Natural killer cell treated with Interleukin-12 subunit alpha and Interleukin-12 subunit beta and Interleukin-15 and Interleukin-18, amount 100 ng/mL, for 72 hours (primary cell): ENCODE measurements at regions not wholly inside any gene's neighbourhood (a gene's known extent, or its start where the extent isn't known, plus 50 kb on each side); places are given as distances from the start of the nearest gene placed in this dataset.

Experiments
- ATAC-seq, 2 donors: fragments of 150-1000 bp; cut with Tn5 transposase in 1 of 2; sonication (Bioruptor Pico), chemical (Tn5 transposase) in 1 of 2; 2 replicates each; pipeline ENCODE4 v1.10.0; 2021
- DNase-seq: peaks from one replicate; pipeline ENCODE4 v3.0.0; 2022; ENCODE audit warnings: low spot score
- H3K27ac Mint-ChIP-seq, 2 donors: 1 replicate in 1 of 2; 2 replicates in 1 of 2; pipeline ENCODE4 v1.8.0; 2022; ENCODE audit warnings: mixed read lengths in 2 of 2, mild to moderate bottlenecking in 1 of 2, moderate library complexity in 1 of 2
- H3K27me3 Mint-ChIP-seq, 2 donors: 1 replicate in 1 of 2; 2 replicates in 1 of 2; pipeline ENCODE4 v1.8.0; 2022; ENCODE audit warnings: mixed read lengths in 2 of 2
- H3K36me3 Mint-ChIP-seq: one replicate; pipeline ENCODE4 v1.8.0; 2022; ENCODE audit warnings: mixed read lengths
- H3K4me1 Mint-ChIP-seq, 2 donors: 1 replicate in 1 of 2; 2 replicates in 1 of 2; pipeline ENCODE4 v1.8.0; 2022; ENCODE audit warnings: low read depth in 2 of 2, mixed read lengths in 2 of 2, mild to moderate bottlenecking in 1 of 2
- H3K4me3 Mint-ChIP-seq: one replicate; pipeline ENCODE4 v1.8.0; 2022; ENCODE audit warnings: mixed read lengths
- H3K9me3 Mint-ChIP-seq: 2 replicates; pipeline ENCODE4 v1.8.0; 2022; ENCODE audit warnings: mixed read lengths

DNA sequence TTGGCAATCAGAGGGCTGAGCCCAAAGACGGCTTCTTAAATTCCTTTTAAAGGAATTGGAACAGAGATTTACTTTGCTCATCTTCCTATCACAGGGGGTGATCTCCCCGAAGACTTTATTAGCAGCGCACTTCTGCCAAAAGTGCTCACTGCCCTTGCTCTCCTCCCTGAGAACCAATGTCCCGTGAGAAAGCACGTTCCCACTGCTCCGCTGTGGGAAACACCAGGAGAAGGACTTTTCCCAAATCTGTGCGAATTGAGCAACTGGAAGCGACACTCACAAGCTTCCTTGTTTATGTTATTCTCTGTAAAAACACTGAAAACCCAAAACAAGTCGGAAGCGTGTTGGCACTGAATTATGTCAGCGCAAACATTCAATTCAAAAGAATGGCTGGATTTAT, 670.8 kb upstream of the NR2F2 start:
- Mint-ChIP-seq H3K27ac (no peak overlapping the region), H3K36me3 (no peaks in the 10 kb centered on the region), H3K4me3 (no peak overlapping the region), H3K4me1 (no peaks in the 10 kb centered on the region), H3K9me3 (no peaks in the 10 kb centered on the region), H3K27me3 (peaks cover 30 to 31% of the 10 kb centered on the region in 2 donors)
- no peak for ATAC-seq
- no peak for DNase-seq

DNA sequence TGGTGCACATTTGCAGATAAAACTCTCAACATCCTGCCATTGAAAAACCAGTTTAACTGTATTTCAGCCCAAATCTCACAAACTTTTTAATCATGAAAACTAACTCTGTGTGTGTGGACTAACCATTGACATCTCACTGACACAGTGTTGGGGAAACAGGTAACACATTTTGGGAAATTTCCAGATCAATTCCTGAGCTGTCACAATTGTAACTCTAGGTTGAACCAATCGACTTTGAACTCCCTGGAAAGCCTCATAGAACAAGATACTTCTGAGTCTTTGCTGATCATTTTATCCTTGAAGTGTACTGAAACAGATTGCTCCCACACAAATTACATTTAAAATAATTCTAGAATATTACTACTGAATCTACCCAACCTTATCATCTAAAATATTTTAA, 667.9 kb upstream of the NR2F2 start:
- H3K9me3 Mint-ChIP-seq: no peaks in the 10 kb centered on the region
- no peaks in the 10 kb centered on the region for H3K36me3 Mint-ChIP-seq
- no peak for DNase-seq
- ATAC-seq: no peak
- no peak overlapping the region for H3K4me3 Mint-ChIP-seq
- H3K27ac Mint-ChIP-seq: no peak overlapping the region
- H3K4me1 Mint-ChIP-seq: no peaks in the 10 kb centered on the region
- H3K27me3 Mint-ChIP-seq: peaks cover 31% of the 10 kb centered on the region in 2 donors

DNA sequence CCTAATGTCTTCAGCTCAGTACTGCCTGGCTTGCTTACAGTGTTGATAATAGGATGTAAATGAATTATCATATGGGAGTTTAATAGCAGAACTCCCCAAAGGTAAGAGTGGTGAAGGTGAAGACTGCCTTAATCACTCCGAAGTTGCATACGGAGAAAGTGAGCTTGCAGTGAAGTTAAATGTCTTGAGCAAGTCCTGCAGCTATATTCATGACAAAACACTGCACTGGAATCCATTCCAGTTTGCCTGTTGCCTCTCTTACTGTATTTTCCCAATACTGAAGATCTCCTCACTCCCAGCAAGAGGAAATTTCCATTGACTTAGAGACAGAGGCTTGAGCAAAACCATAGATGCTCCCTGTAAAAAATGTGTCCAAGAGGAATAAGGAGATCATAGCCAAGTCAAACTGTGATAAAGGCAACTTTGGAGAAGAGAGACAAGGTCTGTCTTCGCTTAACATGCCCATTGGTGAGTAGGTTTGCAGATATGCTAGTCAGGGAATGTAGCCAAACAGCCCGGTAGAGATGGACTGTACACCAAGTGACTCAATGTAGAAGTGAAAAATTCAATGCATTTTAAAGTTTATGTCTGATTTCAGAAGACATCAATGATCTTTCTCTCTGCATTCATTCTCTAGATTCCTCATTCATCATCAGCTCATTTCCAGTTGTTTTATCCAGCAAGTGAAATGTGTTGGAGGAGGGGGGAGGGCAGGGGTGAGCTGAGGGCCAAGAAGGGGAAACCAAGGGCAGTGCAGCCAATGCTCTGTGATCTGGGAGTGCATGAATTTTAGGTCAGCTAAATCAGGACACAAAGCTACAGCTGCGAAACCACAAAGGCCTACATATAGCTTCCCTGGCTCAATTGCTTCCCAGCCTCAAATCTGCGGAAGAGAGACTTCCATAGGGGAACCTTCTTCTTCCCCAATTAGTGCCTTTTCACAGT, 667.1 kb upstream of the NR2F2 start:
- no peak for ATAC-seq
- no peak overlapping the region for H3K4me3 Mint-ChIP-seq

DNA sequence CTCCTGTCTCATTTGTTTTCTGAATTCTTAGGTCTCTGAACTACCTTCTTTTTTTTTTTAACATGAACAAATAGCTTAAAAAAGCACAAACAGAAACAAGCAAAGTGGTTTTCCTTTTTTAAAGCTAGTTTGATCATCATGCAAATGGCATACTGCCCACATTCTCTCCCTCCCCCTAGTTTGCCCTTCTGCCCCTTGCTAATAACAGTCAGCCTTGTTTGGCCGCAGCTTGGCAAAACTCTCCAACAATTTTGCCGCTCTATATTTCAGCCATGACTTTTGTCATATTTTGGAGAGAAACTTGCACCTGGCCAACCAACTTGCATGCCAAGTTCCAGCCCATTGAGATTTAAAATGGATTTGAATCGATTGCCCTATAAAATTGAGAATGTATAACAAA, 666.0 kb upstream of the NR2F2 start:
- Mint-ChIP-seq H3K36me3 (no peaks in the 10 kb centered on the region), H3K27ac (no peak overlapping the region), H3K4me1 (peaks cover 7 to 10% of the 10 kb centered on the region in 2 donors), H3K4me3 (no peak overlapping the region), H3K27me3 (peaks cover 20 to 35% of the 10 kb centered on the region in 2 donors), H3K9me3 (no peaks in the 10 kb centered on the region)
- DNase-seq (no peak), ATAC-seq (no peak)

More for the DNA sequence above, 667.1 kb upstream of the NR2F2 start:
- no peaks in the 10 kb centered on the region for H3K9me3 Mint-ChIP-seq
- H3K27ac Mint-ChIP-seq: no peak overlapping the region
- peaks cover 28 to 38% of the 10 kb centered on the region in 2 donors for H3K27me3 Mint-ChIP-seq
- no peaks in the 10 kb centered on the region for H3K36me3 Mint-ChIP-seq
- H3K4me1 Mint-ChIP-seq: no peaks in the 10 kb centered on the region
- no peak for DNase-seq

DNA sequence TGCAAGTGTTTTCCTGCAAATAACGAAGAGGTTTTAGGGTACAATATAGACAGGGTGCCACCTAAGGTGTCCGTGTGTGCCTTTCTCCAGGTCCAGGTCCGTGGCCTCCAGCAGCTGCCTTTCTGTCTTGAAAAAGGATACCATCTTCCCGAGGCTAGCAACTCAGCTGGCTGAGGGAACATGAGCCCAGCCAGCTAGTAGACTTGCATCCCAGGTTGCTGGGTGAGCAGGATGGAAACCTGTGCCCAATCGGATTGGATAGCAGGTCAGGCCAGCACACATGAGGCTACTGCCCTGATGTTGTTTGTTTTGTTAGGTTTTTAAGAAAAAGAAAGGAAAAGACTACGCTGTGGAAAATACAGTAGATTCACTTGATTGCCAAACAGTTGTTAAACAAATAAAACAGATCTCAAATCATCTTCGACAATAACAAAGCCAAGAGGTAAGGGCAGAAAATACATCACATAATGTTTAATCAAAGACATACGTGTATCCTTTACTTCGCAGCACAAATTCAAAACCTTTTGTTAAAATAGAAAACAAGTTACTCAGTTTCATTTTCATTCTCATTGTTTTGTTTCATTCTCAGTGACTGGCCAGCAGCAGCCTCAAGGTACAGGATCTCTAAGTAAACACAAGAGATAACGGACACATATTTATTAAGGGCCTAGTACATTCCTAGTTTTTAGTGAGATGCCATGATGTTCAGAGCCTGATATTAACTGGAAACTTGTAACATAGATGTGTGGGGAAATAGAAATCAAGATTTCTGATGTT, 661.2 kb upstream of the NR2F2 start:
- peak overlapping the region; percentile 68 for H3K4me3 Mint-ChIP-seq
- DNase-seq (no peak), ATAC-seq (peak in 1 of 2 donors; percentile 43)
- H3K4me1 Mint-ChIP-seq: peaks cover 9 to 17% of the 10 kb centered on the region in 2 donors
- no peaks in the 10 kb centered on the region for H3K9me3 Mint-ChIP-seq
- H3K27me3 Mint-ChIP-seq: peaks cover 7 to 33% of the 10 kb centered on the region in 2 donors
- H3K27ac Mint-ChIP-seq: peak overlapping the region; percentile 37 to 67
- peaks cover 4% of the 10 kb centered on the region for H3K36me3 Mint-ChIP-seq

DNA sequence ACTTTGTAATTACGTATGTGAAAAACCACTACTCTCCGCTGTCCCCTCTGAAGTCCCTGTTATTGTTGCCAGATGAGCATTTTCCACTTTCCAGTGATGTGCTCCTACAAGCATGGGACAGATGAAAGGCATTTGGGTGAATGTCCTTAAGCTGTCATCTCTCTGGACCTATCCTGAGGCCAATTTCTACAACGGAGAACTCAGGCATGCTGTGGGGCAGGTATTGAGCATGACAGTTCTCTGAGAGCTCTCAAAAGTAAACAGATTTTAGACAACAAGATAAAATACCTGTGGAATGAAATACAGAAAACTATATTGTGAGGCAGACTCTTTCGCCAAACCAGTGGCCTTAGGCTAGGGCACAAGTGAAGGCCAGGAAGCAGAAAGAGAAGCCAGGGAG, 656.5 kb upstream of the NR2F2 start:
- H3K9me3 Mint-ChIP-seq: no peaks in the 10 kb centered on the region
- H3K4me1 Mint-ChIP-seq: peaks cover 6 to 12% of the 10 kb centered on the region in 2 donors
- H3K27ac Mint-ChIP-seq: no peak overlapping the region
- no peak for ATAC-seq
- peaks cover 18 to 30% of the 10 kb centered on the region in 2 donors for H3K27me3 Mint-ChIP-seq
- H3K4me3 Mint-ChIP-seq: no peak overlapping the region
- DNase-seq: no peak
- H3K36me3 Mint-ChIP-seq: peaks cover 4% of the 10 kb centered on the region

DNA sequence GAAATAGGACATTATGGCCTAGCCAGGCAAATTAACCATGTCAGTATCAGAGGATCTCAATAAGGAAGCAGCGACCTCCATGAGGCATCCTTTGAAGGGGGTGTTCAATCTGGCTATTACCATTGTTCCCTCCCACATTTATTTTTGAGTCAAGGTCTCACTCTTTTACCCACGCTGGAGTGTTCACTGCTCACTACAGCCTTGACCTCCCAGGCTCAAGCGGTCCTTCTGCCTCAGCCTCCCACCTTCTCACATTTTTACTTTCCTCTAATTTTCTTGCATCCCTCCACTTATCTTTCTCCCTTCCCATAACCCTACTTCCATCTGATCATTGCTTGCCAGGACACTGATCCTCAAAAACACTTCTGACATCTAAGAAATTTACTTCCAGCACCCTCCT, 654.0 kb upstream of the NR2F2 start:
- Mint-ChIP-seq H3K4me3 (no peak overlapping the region), H3K36me3 (no peaks in the 10 kb centered on the region), H3K9me3 (no peaks in the 10 kb centered on the region), H3K27ac (no peak overlapping the region), H3K4me1 (no peaks in the 10 kb centered on the region), H3K27me3 (peaks cover 18 to 29% of the 10 kb centered on the region in 2 donors)
- DNase-seq (no peak), ATAC-seq (no peak)

DNA sequence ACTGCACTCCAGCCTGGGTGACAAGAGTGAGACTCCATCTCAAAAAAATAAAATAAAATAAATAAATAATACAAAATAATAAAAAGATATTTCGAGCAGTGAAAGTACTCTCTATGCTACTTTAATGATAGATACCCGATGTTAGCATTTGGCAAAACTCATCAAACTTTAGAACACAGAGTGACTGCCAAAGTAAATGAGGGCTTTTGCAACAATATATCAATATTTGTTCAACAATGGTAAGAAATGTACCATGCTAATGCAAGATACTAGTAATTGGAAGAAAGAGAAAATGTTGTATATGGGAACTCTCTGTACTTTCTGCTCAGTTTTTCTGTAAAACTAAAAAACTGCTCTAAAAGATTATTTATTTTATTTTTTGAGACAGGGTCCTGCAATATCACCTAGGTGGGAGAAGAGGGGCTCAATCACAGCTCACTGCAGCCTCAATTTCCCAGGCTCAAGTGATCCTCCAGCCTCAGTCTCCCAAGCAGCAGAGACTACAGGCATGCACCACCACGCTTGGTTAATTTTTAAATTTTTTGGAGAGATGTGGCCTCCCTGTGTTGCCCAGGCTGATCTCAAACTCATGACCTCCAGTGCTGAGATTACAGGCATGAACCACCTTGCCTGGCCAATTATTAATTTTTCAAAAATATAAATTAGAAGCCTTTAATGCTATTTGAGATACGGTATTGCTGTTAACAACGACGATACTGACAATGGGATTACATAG, 650.5 kb upstream of the NR2F2 start:
- Mint-ChIP-seq H3K4me1 (peaks cover 0 to 4% of the 10 kb centered on the region in 2 donors), H3K27ac (no peak overlapping the region), H3K9me3 (no peaks in the 10 kb centered on the region), H3K27me3 (peaks cover 20 to 34% of the 10 kb centered on the region in 2 donors), H3K36me3 (peaks cover 6% of the 10 kb centered on the region), H3K4me3 (no peak overlapping the region)
- ATAC-seq: no peak
- DNase-seq: no peak

DNA sequence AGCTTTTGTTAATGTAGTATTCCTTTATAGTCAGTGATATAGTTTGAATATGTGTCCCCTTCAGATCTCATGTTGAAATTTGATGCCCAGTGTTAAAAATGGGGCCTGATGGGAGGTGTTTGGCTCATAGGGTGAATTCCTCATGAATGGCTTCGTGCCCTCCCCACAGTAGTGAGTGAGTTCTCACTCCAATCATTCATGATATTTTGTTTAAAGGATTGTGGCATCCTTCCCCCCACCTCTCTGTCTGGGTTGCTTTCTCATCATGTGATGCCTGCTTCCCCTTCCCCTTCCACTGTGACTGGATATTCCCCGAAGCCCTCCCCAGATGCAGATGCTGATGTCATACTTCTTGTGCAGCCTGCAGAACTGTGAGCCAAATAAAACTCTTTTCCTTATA, 649.8 kb upstream of the NR2F2 start:
- no peak overlapping the region for H3K27ac Mint-ChIP-seq
- ATAC-seq: no peak
- H3K4me1 Mint-ChIP-seq: peaks cover 0 to 4% of the 10 kb centered on the region in 2 donors
- no peak for DNase-seq
- H3K27me3 Mint-ChIP-seq: peaks cover 14 to 28% of the 10 kb centered on the region in 2 donors
- peaks cover 6% of the 10 kb centered on the region for H3K36me3 Mint-ChIP-seq
- H3K4me3 Mint-ChIP-seq: no peak overlapping the region
- no peaks in the 10 kb centered on the region for H3K9me3 Mint-ChIP-seq

DNA sequence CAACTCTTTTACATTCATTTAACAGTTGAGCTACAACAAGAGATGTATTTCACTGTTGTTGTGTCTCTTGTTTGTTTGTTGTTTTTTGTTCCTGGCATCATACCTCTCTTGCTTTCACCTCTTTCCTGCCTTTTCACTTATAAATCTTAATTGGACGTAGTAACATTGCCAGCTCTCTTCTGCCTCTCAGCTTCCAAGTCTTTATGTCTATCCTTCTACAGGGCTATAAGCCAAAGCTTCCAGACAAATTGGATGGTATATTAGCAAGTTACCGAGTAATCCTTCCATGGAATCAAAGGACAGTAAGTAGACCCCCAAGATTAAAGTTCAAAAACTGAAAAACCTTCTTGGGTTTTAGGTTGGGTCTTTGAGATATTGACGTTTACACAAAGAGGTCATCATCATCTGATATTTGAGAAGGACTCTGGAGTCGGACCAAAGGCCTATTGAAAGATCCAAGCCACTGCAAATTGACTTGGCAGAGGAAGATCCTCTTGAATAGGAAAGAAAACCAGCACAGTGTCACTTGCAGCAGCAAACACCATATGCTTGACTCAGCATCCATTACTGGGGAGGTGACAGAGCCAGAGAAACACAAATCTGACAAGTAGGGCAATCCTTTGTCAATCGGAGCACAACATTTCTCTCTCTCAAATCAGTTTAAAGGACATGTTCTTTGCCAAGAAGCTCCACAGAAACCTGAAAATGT, 648.5 kb upstream of the NR2F2 start:
- Mint-ChIP-seq H3K4me1 (peaks cover 0 to 4% of the 10 kb centered on the region in 2 donors), H3K27me3 (peaks cover 12 to 21% of the 10 kb centered on the region in 2 donors), H3K9me3 (no peaks in the 10 kb centered on the region), H3K4me3 (no peak overlapping the region), H3K36me3 (peaks cover 6% of the 10 kb centered on the region), H3K27ac (no peak overlapping the region)
- DNase-seq (no peak), ATAC-seq (no peak)

DNA sequence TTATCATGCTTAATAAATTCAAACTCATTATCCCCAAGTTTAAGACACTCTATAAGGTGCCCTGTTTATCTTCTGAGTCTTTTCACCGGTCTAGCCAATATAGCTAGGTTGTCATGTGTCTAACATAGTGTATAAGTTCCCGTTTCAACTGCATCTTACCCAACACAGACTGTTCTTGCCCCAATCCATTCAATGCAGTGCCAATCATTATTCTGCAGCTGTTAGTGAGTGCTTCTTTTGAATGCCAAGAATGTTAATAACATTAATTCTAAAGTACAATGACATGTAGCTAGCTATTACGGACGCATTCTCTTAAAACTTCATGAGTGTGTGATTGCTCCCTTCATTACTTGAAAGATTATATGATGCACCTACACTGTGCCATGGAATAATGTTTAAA, 646.4 kb upstream of the NR2F2 start:
- Mint-ChIP-seq H3K9me3 (no peaks in the 10 kb centered on the region), H3K27ac (no peak overlapping the region), H3K4me3 (no peak overlapping the region), H3K4me1 (peaks cover 0 to 4% of the 10 kb centered on the region in 2 donors), H3K27me3 (peaks cover 12 to 24% of the 10 kb centered on the region in 2 donors), H3K36me3 (peaks cover 6% of the 10 kb centered on the region)
- ATAC-seq (no peak), DNase-seq (no peak)

DNA sequence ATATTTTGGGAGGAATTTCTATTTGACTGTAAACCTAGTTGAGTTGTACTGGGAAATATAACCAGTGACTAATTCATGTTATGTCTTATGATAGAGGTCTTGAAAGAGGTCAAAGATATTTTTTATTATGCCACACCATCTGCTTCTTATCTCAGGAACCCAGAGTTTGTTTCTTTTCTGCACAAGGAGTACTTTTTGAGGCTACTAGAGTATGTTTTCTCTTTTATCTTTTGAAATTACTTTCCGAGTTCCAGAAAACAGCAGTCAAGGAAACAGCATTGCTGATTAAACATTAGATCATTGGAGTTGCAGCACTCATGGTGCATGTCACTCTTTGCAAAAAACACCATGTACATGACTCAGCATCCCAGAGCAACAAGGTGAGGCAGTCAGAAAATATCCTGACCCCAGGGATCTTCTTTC, 645.8 kb upstream of the NR2F2 start:
- ATAC-seq (no peak), DNase-seq (no peak)
- Mint-ChIP-seq H3K9me3 (peaks cover 3% of the 10 kb centered on the region), H3K4me3 (no peak overlapping the region), H3K27me3 (peaks cover 12 to 28% of the 10 kb centered on the region in 2 donors), H3K4me1 (peaks cover 0 to 4% of the 10 kb centered on the region in 2 donors), H3K27ac (no peak overlapping the region), H3K36me3 (peaks cover 6% of the 10 kb centered on the region)

DNA sequence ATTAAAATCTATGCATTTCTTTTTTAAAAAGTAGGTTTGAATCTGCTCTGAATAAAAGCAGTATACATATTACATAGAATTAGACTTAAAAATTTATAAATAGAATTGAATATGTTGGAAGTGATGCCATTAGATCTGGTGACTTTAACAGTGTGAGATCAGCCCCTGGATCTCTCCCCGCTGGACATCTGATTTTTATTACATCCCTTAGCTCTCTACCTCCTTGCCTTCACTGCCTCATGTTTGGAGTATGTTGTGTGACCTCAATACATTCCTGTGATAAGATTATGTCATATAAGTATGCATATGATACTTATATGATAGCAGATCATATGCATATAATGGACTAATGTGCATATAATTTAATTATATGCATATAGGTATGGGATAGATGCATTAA, 643.4 kb upstream of the NR2F2 start:
- Mint-ChIP-seq H3K27ac (no peak overlapping the region), H3K9me3 (peaks cover 3% of the 10 kb centered on the region), H3K36me3 (peaks cover 6% of the 10 kb centered on the region), H3K4me1 (no peaks in the 10 kb centered on the region), H3K27me3 (peaks cover 12 to 25% of the 10 kb centered on the region in 2 donors), H3K4me3 (no peak overlapping the region)
- DNase-seq: no peak
- no peak for ATAC-seq
